OCI-LY1 (cell line): ENCODE measurements at regions not wholly inside any gene's neighbourhood (a gene's known extent, or its start where the extent isn't known, plus 50 kb on each side); places are given as distances from the start of the nearest gene placed in this dataset.
"Not testable (repeated sequence)": the region's sequence is repeated elsewhere in the genome, so short reads cannot be mapped to it uniquely, and the experiment has no call there.

ENCODE experiments used
- H2AFZ ChIP-seq: fragments of 200-600 bp; sonication (generic), shearing (Covaris generic); 2 replicates; pipeline ENCODE4 v1.6.0; 2014; ENCODE audit warnings: antibody characterized with exemption, mild to moderate bottlenecking, low read length
- H3F3A ChIP-seq: fragments of 200-600 bp; sonication (generic), shearing (Covaris generic); 2 replicates; pipeline ENCODE4 v1.6.0; 2014; ENCODE audit warnings: mild to moderate bottlenecking, antibody characterized with exemption, low read length, moderate library complexity; ENCODE audit not compliant: insufficient read depth
- H3K27ac ChIP-seq: fragments of 200-600 bp; sonication (generic); 2 replicates; pipeline ENCODE4 v1.5.1; 2014; ENCODE audit warnings: low read length, mixed run types, mild to moderate bottlenecking, low read depth; ENCODE audit not compliant: poor library complexity, severe bottlenecking
- H3K27me3 ChIP-seq: fragments of 200-600 bp; sonication (generic); 2 replicates; pipeline ENCODE4 v1.6.0; 2014; ENCODE audit warnings: antibody characterized with exemption, mild to moderate bottlenecking, low read length, moderate library complexity; ENCODE audit not compliant: insufficient read depth
- H3K36me3 ChIP-seq: fragments of 200-600 bp; sonication (generic); 2 replicates; pipeline ENCODE4 v1.6.1; 2014; ENCODE audit warnings: mild to moderate bottlenecking, antibody characterized with exemption, low read length, moderate library complexity, mixed read lengths; ENCODE audit not compliant: insufficient read depth
- H3K4me1 ChIP-seq: fragments of 200-600 bp; sonication (generic); 2 replicates; pipeline ENCODE4 v1.5.1; 2014; ENCODE audit warnings: mild to moderate bottlenecking, low read length, moderate library complexity; ENCODE audit not compliant: insufficient read depth, severe bottlenecking
- H3K4me2 ChIP-seq: fragments of 200-600 bp; sonication (generic), shearing (Covaris generic); 2 replicates; pipeline ENCODE4 v1.6.1; 2014; ENCODE audit warnings: low read length
- H3K4me3 ChIP-seq: fragments of 200-600 bp; sonication (generic); 2 replicates; pipeline ENCODE4 v1.5.1; 2014; ENCODE audit warnings: low read length, low read depth, mild to moderate bottlenecking, mixed read lengths; ENCODE audit not compliant: poor library complexity, severe bottlenecking
- H3K79me2 ChIP-seq: fragments of 200-600 bp; shearing (Covaris generic); 2 replicates; pipeline ENCODE4 v1.6.1; 2016; ENCODE audit warnings: mixed run types, low read length, mixed read lengths; ENCODE audit not compliant: insufficient read depth
- H3K9ac ChIP-seq: fragments of 200-600 bp; sonication (generic), shearing (Covaris generic); 2 replicates; pipeline ENCODE4 v1.6.1; 2014; ENCODE audit warnings: mild to moderate bottlenecking, low read length, mixed read lengths
- H3K9me2 ChIP-seq: fragments of 200-600 bp; sonication (generic), shearing (Covaris generic); 2 replicates; pipeline ENCODE4 v1.6.1; 2014; ENCODE audit warnings: low read depth, mild to moderate bottlenecking, low read length, mixed read lengths
- H3K9me3 ChIP-seq: fragments of 200-600 bp; shearing (Covaris generic); 2 replicates; pipeline ENCODE4 v1.6.1; 2014; ENCODE audit warnings: low read length, mixed read lengths
- H4K20me1 ChIP-seq: fragments of 200-600 bp; sonication (generic), shearing (Covaris generic); 2 replicates; pipeline ENCODE4 v1.6.0; 2016; ENCODE audit warnings: mild to moderate bottlenecking, low read length; ENCODE audit not compliant: insufficient read depth
- EZH2 ChIP-seq: fragments of 200-600 bp; sonication (generic), shearing (Covaris generic); IDR thresholded peaks from 2 replicates; pipeline ENCODE4 v1.8.0; 2017; ENCODE audit warnings: borderline replicate concordance, mixed run types, mild to moderate bottlenecking, antibody characterized with exemption, low read length, moderate library complexity, mixed read lengths
- TF ChIP-seq, protein P1 (sequence below): fragments of 200-600 bp; sonication (generic), shearing (Covaris generic); IDR thresholded peaks from 2 replicates; pipeline ENCODE4 v1.5.1; 2017; ENCODE audit warnings: mild to moderate bottlenecking, antibody characterized with exemption, low read length, moderate library complexity, mixed read lengths

DNA sequence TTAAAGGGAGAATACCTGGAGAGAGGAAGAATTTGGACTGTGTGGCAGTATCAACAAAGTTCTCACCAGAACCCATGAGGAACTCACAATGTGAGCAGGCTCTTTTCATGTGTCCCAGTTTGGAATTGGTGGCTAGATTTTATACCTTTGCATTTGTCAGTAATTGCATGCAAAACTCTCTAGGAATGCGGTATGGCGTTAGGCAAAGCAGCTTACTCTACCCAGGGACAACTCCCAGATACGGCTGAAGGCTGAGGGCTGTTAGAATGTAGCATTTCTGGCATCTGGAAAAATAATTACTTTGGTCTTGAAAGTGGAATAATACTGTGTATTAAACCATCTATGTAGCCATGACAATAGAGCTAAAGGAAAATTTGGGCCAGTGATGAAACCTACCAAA, 635.5 kb downstream of the SLC16A7 start:
- Histone ChIP-seq H3K9me2 (no peaks in the 10 kb centered on the region), H3K27me3 (no peaks in the 10 kb centered on the region), H3K9ac (no peak overlapping the region), H3K4me3 (no peak overlapping the region), H3K4me2 (no peak overlapping the region), H4K20me1 (no peaks in the 10 kb centered on the region), H3K36me3 (no peaks in the 10 kb centered on the region), H3K79me2 (no peaks in the 10 kb centered on the region), H3K4me1 (no peaks in the 10 kb centered on the region), H3K27ac (no peak overlapping the region), H3F3A (no peaks in the 10 kb centered on the region), H2AFZ (no peak overlapping the region), H3K9me3 (no peaks in the 10 kb centered on the region)
- TF ChIP-seq, protein P1, sequence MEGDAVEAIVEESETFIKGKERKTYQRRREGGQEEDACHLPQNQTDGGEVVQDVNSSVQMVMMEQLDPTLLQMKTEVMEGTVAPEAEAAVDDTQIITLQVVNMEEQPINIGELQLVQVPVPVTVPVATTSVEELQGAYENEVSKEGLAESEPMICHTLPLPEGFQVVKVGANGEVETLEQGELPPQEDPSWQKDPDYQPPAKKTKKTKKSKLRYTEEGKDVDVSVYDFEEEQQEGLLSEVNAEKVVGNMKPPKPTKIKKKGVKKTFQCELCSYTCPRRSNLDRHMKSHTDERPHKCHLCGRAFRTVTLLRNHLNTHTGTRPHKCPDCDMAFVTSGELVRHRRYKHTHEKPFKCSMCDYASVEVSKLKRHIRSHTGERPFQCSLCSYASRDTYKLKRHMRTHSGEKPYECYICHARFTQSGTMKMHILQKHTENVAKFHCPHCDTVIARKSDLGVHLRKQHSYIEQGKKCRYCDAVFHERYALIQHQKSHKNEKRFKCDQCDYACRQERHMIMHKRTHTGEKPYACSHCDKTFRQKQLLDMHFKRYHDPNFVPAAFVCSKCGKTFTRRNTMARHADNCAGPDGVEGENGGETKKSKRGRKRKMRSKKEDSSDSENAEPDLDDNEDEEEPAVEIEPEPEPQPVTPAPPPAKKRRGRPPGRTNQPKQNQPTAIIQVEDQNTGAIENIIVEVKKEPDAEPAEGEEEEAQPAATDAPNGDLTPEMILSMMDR = no peak

DNA sequence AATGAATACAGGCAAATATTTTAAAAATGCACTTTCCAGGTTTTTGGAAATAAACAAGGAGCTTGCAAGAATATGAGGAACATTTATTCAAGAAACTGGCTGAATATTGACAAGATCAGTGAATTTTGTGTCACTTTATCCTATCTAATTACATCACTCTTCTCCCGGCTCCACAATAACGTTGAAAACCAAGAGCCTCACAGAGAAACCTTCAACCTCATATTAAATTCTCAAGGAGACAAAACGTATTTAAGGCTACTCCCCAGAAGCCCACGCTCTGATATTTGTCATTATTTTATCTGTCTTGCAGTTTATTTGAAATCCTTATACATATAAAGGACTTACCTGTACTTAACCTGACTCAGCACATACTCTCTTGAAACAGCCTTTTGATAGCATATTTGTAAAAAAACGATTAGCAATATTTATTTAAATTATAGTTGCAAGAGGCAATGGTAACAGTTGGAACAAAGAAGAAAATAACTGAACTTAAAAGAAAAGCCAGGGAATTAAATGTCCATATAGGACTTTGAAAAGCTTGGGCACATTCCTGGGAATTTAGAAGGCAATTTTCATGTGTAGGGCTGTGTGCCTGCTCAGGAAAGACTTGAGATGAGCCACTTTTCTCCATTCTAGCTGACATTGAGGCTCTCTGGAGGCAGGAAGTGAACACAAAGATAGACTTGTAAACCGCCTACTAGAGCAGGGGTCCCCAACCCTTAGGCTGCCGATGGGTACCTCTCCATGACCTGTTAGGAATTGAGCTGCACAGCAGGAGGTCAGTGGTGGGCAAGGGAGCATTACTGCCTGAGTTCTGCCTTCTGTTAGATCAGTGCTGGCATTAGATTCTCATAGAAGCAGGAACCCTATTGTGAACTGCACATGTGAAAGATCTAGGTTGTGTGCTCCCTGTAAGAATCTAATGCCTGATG, 636.4 kb downstream of the SLC16A7 start:
- Histone ChIP-seq H3K9me3 (no peaks in the 10 kb centered on the region), H3K27ac (no peak overlapping the region), H3K4me3 (no peak overlapping the region), H3K79me2 (no peaks in the 10 kb centered on the region), H4K20me1 (no peaks in the 10 kb centered on the region), H3K4me1 (no peaks in the 10 kb centered on the region), H3F3A (no peaks in the 10 kb centered on the region), H3K27me3 (no peaks in the 10 kb centered on the region), H3K9me2 (no peaks in the 10 kb centered on the region), H2AFZ (no peak overlapping the region), H3K36me3 (no peaks in the 10 kb centered on the region), H3K4me2 (no peak overlapping the region), H3K9ac (no peak overlapping the region)
- TF ChIP-seq, protein P1 = no peak
- TF ChIP-seq EZH2 = no peak

DNA sequence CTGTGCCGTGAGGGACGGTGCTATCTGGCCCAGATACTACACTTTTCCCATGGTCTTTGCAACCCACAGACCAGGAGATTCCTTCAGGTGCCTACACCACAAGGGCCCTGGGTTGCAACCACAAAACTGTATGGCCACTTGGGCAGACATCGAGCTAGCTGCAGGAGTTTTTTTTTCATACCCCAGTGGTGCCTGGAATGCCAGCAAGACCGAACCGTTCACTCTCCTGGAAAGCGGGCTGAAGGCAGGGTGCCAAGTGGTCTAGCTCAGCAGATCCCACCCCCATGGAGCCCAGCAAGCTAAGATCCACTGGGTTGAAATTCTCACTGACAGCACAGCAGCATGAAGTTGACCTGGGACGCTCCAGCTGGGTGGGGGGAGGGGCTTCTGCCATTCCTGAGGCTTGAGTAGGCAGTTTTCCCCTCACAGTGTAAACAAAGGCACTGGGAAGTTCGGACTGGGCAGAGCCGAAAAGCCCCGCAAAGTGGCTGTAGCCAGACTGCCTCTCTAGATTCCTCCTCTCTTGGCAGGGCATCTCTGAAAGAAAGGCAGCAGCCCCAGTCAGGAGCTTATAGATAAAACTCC, 638.9 kb downstream of the SLC16A7 start:
- H3K36me3 ChIP-seq, H3K27ac ChIP-seq, H3K4me3 ChIP-seq, H3K27me3 ChIP-seq, H3F3A ChIP-seq, H3K9me3 ChIP-seq, H3K9me2 ChIP-seq, H3K4me1 ChIP-seq, H2AFZ ChIP-seq, H3K79me2 ChIP-seq, H3K4me2 ChIP-seq, H4K20me1 ChIP-seq, H3K9ac ChIP-seq: not testable (repeated sequence)
